Endothelial cell of hepatic sinusoid (primary cell): ENCODE measurements at regions not wholly inside any gene's neighbourhood (a gene's known extent, or its start where the extent isn't known, plus 50 kb on each side); places are given as distances from the start of the nearest gene placed in this dataset.
"Not testable (repeated sequence)": the region's sequence is repeated elsewhere in the genome, so short reads cannot be mapped to it uniquely, and the experiment has no call there.

ENCODE experiments used
- in situ Hi-C: cut with HindIII; loops from 2 replicates; pipeline ENCODE4 v1.10.0; 2017; ENCODE audit warnings: low sequenced_read_pairs

- in situ Hi-C loops = no loop called here
These were observed 78.1 kb upstream of the P2RY1 start for GRCh38 chr3:152756807-152757206.

GRCh38 chr3:152760024-152760563 is 74.8 kb upstream of the P2RY1 start:
- in situ Hi-C loops = no loop called here

- in situ Hi-C loops = no loop called here
These were observed 74.3 kb upstream of the P2RY1 start for GRCh38 chr3:152760591-152760990.

GRCh38 chr3:152768478-152768877 is 66.5 kb upstream of the P2RY1 start:
- in situ Hi-C loops = no loop called here

DNA sequence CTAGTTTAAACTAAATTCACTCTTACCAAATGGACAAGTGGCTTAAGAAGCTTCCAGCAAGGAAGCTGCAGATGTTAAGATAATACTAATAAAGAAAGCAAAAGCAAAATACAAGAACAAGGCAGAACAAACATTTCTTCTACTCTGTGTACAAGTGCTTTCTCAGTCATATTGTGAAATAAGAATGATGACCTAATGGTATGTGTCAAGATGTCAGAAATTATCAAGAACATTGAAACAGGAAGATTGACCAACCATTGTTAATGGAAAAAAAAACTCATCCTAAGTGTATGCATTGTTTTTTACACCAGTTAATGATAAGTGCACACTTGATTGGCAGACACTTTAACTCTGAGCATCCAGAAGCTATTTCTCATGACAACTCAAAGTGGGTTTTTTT is 65.4 kb upstream of the P2RY1 start:
- in situ Hi-C loops = no loop called here

GRCh38 chr3:152770296-152770695 is 64.6 kb upstream of the P2RY1 start:
- in situ Hi-C loops = no loop called here

DNA sequence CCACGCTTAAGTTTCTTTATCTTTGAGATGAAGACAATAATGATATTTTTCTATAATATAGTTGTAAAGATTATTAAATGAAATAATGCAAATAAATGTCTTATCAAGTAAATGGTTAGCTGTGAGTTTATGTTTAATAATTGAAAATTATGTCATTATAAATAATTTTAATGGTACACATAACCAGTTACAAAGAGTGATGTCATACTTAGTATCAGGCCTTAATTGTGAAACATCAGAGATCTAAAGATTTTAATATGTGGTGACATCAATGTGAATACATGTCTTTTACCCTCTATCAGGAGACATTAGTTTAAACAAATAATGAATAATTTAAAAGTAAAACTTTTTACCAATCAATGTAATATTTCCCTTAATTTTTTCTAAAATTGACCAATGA is 63.8 kb upstream of the P2RY1 start:
- in situ Hi-C loops = no loop called here

GRCh38 chr3:152772674-152773225 is 62.2 kb upstream of the P2RY1 start:
- in situ Hi-C loops = no loop called here

DNA sequence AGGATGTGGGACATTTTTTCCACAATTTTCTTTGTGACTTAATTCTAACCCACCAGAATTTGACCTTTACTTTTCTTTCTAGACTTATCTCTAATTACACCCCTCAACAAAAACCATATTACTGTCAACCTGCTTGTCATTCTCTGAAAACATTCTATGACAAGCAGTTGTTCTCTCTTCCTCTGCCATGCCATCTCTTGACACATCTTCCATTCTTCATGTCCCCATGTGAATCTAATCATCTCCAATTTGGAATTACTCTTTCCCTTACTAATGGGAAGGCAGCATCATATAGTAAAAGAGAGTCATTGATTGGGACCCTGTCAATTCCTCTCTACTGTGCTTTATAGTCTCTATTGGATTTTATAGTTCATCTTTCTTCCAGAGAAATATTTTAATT is 61.3 kb upstream of the P2RY1 start:
- in situ Hi-C loops = no loop called here

GRCh38 chr3:152774230-152774629 is 60.7 kb upstream of the P2RY1 start:
- in situ Hi-C loops = not testable (repeated sequence)

- in situ Hi-C loops = no loop called here
These were observed 56.9 kb upstream of the P2RY1 start for GRCh38 chr3:152778022-152778421.

DNA sequence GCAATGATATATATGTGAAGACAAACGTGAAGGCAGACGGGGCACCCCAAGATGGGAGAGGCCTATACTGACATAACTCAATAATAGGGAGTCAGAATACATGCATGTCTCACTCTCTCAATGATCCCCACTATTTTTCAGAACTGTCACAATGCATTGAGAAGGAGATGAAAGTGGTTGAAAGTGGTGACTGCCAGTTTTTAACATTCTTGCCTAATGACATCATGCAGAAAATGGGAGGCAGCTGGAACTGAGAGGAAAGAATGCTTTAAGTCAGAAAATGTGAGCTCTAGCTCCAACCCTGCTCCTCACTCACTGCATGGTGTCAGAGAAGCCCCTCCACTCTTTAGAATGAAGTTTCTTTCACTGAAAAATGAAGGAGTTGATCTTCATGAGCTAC is 55.3 kb upstream of the P2RY1 start:
- in situ Hi-C loops = no loop called here

- in situ Hi-C loops = no loop called here
These were observed 54.4 kb upstream of the P2RY1 start for GRCh38 chr3:152780553-152780952.

GRCh38 chr3:152785051-152785450 is 49.9 kb upstream of the P2RY1 start:
- in situ Hi-C loops = no loop called here
